NOMO-1 (cell line): ENCODE measurements at regions not wholly inside any gene's neighbourhood (a gene's known extent, or its start where the extent isn't known, plus 50 kb on each side); places are given as distances from the start of the nearest gene placed in this dataset.

Experiments
- DNase-seq, 2 experiments: peaks; one replicate each; lab custom pipeline; 2025; ENCODE audit not compliant: unreplicated experiment in 2 of 2; lab: John Stamatoyannopoulos, UW

DNA sequence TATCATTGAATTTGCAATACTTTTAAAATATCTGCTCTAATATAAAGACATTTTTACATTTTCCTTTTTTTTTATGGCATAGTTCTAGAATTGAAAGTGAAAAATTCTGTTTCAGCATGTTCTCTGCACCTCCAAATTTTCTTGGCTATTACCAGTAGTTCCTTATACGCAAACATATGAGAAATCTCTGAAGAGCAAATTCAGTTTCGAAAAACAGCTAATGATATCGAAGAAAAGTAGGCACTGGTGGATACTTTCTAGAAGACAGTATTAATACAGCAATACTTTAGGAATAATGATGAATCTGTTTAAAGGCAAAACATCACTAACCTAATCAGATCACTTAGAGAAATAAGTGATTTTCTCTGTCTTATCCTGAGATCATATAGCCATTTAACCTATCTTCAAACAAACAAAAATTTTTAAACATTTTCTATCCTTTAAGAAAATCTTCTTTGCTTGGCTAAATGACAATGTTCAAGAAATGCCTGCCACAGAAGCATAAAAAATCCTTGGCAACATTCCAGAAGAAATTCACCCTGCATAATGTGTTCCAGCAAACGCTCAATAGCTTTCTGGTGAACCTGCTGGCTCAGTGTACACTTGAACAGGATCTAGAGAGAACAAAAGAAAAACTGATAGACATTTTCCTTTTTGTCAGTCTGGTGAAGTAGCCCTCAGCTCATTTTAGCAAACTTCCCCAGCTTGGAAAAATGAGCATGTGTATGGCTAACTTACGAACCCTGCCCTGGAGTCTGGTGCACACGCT is 51.2 kb upstream of the KLF3 start:
- no peak for DNase-seq
